DMS79 treated with DMSO at 0.1 percent for 48 hours (cell line): ENCODE measurements at regions not wholly inside any gene's neighbourhood (a gene's known extent, or its start where the extent isn't known, plus 50 kb on each side); places are given as distances from the start of the nearest gene placed in this dataset.
"Not testable (repeated sequence)": the region's sequence is repeated elsewhere in the genome, so short reads cannot be mapped to it uniquely, and the experiment has no call there.

Experiments
- DNase-seq: peaks from one replicate; lab custom pipeline; 2025; lab: John Stamatoyannopoulos, UW

DNA sequence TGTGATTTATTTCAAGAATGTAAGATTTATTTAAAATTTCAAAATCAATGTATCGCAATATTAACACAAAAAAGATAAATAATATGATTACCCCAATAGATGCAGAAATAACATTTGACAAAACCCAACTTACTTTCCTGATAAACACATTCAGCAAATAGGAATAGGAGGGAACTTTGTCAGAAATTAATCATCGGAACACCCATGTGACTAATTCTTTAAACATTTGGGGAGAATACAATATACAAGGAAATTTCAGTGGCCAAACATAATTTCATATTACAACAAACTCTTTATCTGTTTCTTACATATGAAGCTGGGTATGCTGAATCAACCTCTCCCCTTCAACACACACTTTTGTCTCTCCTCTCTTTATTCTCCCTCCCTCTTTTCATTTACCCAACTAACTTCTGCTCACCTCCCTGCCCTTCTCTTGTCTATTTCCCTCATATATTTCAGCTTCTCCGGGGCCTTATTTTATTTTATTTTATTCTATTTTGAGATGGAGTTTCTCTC, 309.6 kb upstream of the CNTNAP5 start:
- DNase-seq: no peak

- no peak for DNase-seq
Measured at GRCh38 chr2:123717636-123718334, 307.3 kb upstream of the CNTNAP5 start.

- DNase-seq: no peak
Measured at GRCh38 chr2:123720760-123721159, 304.3 kb upstream of the CNTNAP5 start.

GRCh38 chr2:123723706-123724105, 301.4 kb upstream of the CNTNAP5 start:
- no peak for DNase-seq

GRCh38 chr2:123732563-123732962, 292.5 kb upstream of the CNTNAP5 start:
- DNase-seq: no peak

DNA sequence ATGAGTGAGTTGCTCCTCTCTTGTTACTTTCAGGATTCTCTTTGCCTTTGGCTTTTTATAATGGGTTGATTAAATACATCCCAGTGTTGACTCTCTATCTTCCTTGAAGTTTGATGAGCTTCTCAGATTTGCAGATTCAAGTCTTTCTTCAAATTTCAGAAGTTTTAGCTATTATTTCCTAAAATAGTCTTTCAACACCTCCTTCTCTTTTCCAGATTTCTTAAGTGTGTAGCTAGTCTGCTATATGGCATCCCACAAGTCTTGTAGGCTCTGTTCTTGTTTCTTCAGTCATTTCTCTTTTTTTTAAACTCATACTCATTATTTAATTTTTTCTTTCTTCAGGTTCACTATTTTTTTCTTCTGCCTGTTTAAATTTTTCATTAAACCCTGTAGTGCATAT, 287.7 kb upstream of the CNTNAP5 start:
- no peak for DNase-seq

DNA sequence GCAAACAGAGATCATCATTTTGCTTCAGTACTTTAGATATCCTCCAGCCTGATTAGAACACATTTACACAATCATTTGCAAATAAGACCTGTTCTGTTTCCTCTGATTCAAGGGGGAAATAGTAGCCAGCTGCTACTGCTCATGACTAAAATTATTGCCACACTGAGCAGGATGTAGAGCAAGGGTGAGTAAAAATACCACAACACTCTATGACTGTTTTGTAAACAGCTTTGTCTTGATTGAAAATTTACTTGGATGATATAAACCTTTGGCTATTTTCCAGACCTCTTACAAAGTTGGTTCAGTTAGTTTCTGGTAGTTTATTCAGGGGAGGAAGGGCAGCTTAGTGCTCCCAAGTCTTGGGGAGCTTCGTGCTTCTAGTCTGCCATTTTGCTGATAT, 286.4 kb upstream of the CNTNAP5 start:
- DNase-seq: no peak

DNA sequence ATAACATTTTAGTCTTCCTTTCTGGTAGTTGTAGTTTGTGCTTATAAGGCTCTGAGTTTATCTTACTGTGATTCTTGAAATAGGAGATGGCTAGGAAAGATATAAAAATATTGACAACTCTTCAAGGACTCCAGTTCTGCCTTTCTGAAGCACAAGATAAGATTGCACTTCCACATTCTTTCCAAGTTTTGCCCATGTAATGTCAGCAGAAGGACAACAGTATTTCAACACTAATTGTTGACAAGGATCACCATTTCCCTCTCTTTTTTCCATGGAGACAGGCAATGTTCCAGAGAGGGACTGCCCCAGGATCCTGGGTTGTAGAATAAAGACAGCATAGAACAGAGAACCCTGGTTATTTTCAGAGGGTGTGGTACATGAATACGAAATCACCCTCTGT, 279.1 kb upstream of the CNTNAP5 start:
- no peak for DNase-seq

- DNase-seq: no peak
Measured at GRCh38 chr2:123747326-123747725, 277.8 kb upstream of the CNTNAP5 start.

GRCh38 chr2:123762221-123762620, 262.9 kb upstream of the CNTNAP5 start:
- DNase-seq: no peak

GRCh38 chr2:123768233-123768632, 256.9 kb upstream of the CNTNAP5 start:
- DNase-seq: no peak

- no peak for DNase-seq
Measured at GRCh38 chr2:123769001-123769400, 256.1 kb upstream of the CNTNAP5 start.

- DNase-seq: no peak
Measured at GRCh38 chr2:123770996-123771720, 253.9 kb upstream of the CNTNAP5 start.

GRCh38 chr2:123771928-123772632, 253.0 kb upstream of the CNTNAP5 start:
- DNase-seq: no peak

- no peak for DNase-seq
Measured at GRCh38 chr2:123777116-123777515, 248.0 kb upstream of the CNTNAP5 start.

- DNase-seq: no peak
Measured at GRCh38 chr2:123783164-123783563, 241.9 kb upstream of the CNTNAP5 start.

DNA sequence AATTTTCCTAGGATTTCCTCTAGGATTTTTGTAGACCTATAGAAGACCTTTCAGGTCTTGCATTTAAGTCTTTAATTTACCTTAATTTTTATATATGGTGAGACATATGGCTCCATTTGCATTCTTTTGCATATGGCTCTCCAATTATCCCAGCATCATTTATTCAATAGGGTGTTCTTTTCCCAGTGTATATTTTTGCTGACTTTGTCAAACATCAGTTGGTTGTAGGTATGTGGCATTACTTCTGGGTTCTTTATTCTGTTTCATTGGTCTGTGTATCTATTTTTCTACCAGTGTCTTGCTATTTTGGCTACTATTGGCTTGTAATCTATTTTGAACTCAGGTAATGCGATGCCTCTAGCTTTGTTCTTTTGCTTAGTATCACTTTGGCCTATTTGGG, 239.8 kb upstream of the CNTNAP5 start:
- no peak for DNase-seq

DNA sequence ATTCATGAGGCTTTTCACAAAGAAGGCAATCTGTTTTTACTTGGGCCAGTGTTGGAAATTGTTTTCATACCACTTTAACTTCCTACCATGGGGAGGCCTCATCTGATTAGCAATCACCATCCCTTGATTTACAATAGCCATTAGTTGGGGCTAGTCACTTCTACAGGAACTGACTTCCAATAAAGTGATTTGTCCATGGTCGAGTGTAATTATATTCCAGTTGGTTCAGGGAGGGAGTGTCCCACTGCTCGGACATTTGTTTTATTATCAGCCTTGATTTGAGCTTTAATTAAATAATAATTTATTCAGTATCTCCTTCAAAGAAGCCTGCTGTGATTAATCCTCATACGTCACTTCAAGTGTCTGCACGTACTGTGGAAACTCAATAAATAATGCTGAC, 233.9 kb upstream of the CNTNAP5 start:
- no peak for DNase-seq

GRCh38 chr2:123791684-123792083, 233.4 kb upstream of the CNTNAP5 start:
- no peak for DNase-seq

DNA sequence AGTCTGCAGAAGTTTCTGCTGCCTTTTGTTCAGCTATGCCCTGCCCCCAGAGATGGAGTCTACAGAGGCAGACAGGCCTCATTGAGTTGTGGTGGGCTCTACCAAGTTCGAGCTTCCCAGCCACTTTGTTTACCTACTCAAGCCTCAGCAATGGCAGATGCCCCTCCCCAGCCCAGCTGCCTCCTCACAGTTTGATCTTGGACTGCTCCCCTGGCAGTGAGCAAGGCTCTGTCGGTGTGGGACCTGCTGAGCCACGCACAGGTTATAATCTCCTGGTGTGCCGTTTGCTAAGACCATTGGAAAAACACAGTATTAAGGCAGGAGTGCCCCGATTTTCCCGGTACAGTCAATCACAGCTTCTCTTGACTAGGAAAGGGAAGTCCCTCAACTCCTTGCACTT, 221.0 kb upstream of the CNTNAP5 start:
- not testable (repeated sequence) for DNase-seq

GRCh38 chr2:123805746-123806145, 219.3 kb upstream of the CNTNAP5 start:
- not testable (repeated sequence) for DNase-seq

- DNase-seq: no peak
Measured at GRCh38 chr2:123808243-123808642, 216.8 kb upstream of the CNTNAP5 start.

DNA sequence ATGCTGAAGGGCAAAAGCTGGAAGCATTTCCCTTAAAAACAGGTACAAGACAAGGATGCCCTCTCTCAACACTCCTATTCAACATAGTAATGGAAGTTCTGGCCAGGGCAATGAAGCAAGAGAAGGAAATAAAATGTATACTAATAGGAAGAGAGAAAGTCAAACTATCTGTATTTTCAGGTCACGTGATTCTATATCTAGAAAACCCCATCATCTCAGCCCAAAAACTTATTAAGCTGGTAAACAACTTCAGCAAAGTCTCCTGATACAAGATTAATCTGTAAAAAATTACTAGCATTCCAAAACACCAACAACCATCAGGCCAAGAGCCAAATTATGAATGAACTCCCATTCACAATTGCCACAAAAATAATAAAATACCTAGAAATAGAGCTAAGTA, 213.2 kb upstream of the CNTNAP5 start:
- no peak for DNase-seq
